GM18907 (cell line): ENCODE measurements at regions not wholly inside any gene's neighbourhood (a gene's known extent, or its start where the extent isn't known, plus 50 kb on each side); places are given as distances from the start of the nearest gene placed in this dataset.

Experiments used
- ATAC-seq: cut with Tn5 transposase; IDR thresholded peaks from one replicate; pipeline ENCODE4 v1.9.1; 2021; ENCODE audit warnings: mild to moderate bottlenecking, moderate library complexity; ENCODE audit not compliant: unreplicated experiment

GRCh38 chr16:62977876-62978275, 941.6 kb upstream of the CDH8 start:
- ATAC-seq: no peak

DNA sequence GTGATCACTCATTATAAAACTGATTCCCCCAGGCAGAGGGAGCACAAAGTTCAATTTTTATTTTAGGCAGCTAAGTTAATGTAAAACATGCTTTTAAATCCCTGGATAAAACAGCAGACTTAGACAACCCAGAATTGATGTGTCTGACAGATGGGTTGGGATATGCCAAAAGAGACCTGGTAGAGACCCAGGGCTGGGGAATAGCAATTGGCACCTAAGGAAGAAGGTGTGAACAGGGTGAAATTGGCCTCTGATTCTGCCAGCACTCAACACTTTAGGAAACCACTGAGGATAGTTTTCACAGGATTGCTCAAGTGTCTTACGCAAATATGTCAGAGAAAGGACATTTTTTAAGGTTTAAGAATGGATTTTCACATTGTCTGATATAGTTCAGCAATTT, 938.2 kb upstream of the CDH8 start:
- no peak for ATAC-seq

DNA sequence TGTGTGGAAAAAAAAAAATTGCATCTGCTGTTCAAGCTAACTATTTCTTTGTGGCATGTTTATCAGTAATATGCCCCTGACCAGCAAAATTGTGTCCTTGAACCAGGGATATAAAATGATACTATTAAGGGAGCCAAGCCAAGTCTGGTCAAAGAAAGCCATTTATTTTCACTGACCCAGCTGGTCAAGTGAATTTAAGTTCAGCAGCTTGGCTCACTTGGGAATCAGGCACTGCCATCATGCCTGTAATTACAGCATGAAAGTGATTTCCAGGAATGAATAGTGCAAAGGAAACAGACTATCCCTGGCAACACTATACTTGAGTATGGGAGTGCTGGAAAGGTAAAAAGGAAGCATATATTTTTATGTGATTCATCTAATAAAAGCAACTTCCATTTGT, 934.6 kb upstream of the CDH8 start:
- ATAC-seq: no peak

- ATAC-seq: no peak
Measured at GRCh38 chr16:62969711-62970318, 933.6 kb upstream of the CDH8 start.

- ATAC-seq: no peak
Measured at GRCh38 chr16:62967611-62968010, 931.4 kb upstream of the CDH8 start.

- no peak for ATAC-seq
Measured at GRCh38 chr16:62967163-62967562, 930.9 kb upstream of the CDH8 start.

DNA sequence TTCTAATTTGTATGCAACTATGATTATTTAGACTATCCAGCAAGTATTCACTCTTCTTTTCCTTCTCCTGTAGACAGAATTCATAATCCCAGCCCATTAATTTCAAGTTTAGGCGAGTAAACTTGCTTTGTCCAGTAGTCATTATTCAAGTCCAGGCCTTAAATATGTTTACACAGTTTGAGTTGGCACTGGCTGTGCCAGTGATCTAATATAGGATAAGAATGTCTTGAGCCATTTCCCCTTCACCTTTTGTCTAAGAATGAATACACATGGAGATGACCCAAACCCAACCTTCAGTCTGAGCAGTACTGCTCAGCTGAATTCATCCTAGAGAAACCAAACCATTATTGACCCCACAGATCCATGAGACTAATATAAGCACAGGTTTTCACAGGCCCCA, 930.4 kb upstream of the CDH8 start:
- ATAC-seq: no peak

DNA sequence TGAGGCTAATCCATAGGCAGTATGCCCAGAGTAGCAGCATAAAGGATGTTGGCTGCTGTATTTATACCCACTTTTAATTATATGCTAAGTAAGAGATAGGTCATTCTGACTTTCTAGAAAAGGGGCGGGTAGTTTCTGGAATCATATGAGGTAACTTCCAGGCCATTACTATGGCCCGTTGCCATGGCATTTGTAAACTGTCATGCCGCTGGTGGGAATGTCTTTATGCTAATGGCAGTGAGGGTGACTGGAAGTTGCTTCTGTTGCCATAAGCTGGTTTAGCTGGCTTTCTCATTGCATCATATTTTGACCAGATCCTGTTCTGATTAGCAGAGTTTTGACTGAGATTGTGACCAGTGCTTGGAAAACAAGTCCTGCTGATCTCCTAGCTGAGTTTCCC, 929.6 kb upstream of the CDH8 start:
- no peak for ATAC-seq

GRCh38 chr16:62963846-62964245, 927.6 kb upstream of the CDH8 start:
- no peak for ATAC-seq

DNA sequence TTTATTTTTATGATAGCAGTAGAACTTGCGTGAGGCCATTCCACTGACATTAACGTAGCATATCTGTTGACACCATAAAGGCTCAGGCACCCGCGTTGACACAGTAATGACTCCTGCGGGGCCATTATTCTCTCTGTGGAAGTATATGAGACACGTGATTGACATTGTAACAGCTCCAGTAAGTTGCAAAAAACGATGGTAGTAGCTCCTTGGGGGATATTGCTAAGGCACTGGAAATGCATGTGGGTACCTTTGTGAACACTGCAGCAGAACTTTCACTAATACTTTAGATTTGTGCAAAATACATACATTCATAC, 918.8 kb upstream of the CDH8 start:
- ATAC-seq: no peak

- ATAC-seq: no peak
Measured at GRCh38 chr16:62954144-62955032, 918.1 kb upstream of the CDH8 start.

- no peak for ATAC-seq
Measured at GRCh38 chr16:62950351-62950750, 914.1 kb upstream of the CDH8 start.

DNA sequence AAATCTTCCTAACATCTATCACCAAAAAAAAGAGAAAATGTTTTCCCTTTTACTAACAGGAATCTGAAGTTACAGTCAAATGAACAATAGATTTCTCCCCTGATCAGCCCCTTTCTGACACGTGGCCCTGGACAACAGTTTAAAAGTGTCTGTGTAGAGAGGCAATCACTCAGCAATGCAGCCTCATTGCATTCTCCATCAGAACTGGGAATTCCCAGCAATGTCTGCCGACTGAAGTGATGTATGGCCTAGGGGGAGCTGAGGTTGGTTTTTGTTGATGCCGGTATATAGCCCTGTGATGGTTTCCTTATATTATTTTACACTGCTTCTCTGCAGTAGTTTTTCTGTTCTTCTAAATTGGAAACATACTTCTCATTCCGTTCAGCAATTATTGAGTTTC, 904.3 kb upstream of the CDH8 start:
- ATAC-seq: no peak

DNA sequence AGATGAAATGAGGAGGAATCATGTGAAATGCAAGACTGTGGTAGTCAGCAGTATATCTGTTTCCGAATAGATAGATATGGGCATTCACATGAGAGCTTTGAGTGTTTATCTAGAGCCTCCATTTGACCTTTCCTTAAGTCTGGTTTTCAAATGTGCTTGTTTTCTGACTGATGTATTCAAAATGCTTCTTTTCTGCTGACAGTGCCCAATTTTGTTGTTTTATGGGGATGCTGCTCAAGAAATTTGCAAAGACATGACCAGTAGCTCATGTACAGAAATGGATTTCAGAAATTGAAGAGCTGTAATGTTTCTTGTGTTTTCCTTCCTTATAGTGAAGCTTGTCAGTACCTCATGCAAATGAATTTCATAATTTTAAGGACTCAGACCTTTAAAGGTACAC, 903.4 kb upstream of the CDH8 start:
- ATAC-seq: no peak

GRCh38 chr16:62933929-62934328, 897.7 kb upstream of the CDH8 start:
- ATAC-seq: no peak

DNA sequence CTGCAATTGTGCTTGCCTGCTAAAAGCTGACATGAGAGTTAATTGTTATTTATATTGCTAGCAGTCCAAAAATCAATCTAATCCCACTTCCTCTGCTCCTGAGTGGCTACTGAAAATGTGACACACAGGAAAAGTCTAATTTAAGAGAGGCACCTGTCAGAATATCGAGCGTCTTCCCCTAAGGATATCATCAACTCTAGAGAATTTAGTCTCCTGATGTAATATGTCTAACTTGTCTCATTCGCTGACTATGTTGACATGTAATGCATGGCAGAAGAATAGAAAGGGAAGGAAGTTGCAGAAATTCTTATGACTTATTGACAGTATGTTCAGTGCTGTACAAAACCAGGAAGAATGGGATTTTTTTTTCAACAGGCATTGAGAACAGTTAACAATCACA, 893.4 kb upstream of the CDH8 start:
- ATAC-seq: no peak

DNA sequence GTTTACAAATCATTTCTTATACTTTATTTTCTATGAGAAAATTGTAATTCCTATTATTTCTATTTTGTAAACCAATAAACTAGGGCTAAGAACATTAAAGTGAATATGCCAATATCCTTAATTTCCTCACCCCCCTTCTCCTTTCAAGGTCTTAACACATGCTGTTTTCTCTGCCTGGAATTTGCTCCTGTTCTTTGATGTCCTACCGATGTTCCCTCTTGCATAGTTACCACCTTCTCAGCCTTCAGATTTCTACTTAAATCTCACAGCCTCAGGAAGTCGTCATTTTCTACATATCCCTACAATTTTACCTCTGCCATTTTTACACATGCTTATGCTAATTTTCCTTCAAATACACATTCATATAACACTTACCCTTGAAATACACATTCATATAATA, 890.9 kb upstream of the CDH8 start:
- ATAC-seq: no peak

DNA sequence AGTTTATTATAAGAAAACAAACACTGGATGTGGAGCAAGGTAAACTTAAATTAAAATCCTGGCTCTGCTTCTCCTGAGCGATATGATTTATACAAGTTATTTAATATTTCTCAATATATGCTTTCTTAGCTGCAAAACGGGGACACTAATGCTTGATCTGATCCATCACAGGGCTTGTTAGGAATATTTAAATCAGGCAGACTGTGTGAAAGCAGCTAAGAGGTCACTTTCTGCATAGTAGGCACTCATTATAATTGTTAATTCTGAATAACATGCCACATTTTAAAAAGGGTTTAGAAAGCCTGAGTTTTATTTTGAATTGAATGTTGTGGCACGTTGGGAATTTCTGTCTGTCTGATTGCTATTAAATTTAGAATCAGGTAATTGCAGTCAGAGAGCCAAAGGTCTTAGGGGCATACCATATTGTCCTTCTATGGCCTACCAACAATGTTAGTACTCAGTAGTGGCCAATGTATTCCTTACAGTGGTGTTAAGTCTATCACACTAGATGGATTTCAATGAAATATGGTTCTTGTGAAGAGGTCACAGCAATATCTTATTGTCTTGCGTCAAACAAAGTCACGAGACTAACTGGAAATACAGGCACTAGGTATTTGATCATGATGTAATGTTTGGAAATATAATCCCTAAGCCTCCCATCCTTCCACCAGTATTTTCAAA, 890.0 kb upstream of the CDH8 start:
- no peak for ATAC-seq

GRCh38 chr16:62921904-62922303, 885.7 kb upstream of the CDH8 start:
- no peak for ATAC-seq

DNA sequence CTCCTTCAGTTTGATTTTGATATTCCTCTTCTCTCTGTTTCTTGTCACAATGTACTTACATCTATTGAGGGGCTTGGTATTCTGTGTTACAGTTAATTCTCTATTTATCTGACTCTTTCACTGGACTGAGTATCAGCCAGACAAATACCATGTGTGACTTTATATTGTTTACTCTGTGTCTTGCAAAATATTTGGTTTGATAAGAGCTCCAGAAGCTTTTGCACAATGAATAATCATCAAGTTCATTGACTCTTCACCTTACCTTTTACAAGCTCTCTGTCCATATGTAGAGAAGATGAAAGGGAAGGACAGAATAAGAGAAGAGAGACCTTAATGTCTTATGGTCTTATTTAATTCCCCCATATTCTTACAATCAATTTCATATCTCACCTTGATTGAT, 877.7 kb upstream of the CDH8 start:
- no peak for ATAC-seq

- no peak for ATAC-seq
Measured at GRCh38 chr16:62913333-62913732, 877.1 kb upstream of the CDH8 start.

- ATAC-seq: no peak
Measured at GRCh38 chr16:62909597-62909996, 873.4 kb upstream of the CDH8 start.
